HG02840 (cell line): ENCODE measurements at regions not wholly inside any gene's neighbourhood (a gene's known extent, or its start where the extent isn't known, plus 50 kb on each side); places are given as distances from the start of the nearest gene placed in this dataset.
"Not testable (repeated sequence)": the region's sequence is repeated elsewhere in the genome, so short reads cannot be mapped to it uniquely, and the experiment has no call there.

Source experiments
- ATAC-seq: cut with Tn5 transposase; IDR thresholded peaks from one replicate; pipeline ENCODE4 v1.9.1; 2021; ENCODE audit warnings: mild to moderate bottlenecking, moderate library complexity, moderate number of reproducible peaks; ENCODE audit not compliant: unreplicated experiment, low FRiP score

- ATAC-seq, result no peak
Measured at GRCh38 chr5:169531631-169532030, 51.9 kb upstream of the SPDL1 start.

- no peak for ATAC-seq
Measured at GRCh38 chr5:169527863-169528262, 55.7 kb upstream of the SPDL1 start.

GRCh38 chr5:169527066-169527465 is 56.5 kb upstream of the SPDL1 start:
- ATAC-seq, result no peak

GRCh38 chr5:169522851-169523250 is 60.7 kb upstream of the SPDL1 start:
- ATAC-seq, result no peak

- no peak for ATAC-seq
Measured at GRCh38 chr5:169521366-169521983, 62.1 kb upstream of the SPDL1 start.

- no peak for ATAC-seq
Measured at GRCh38 chr5:169519358-169519757, 64.2 kb upstream of the SPDL1 start.

- ATAC-seq, result not testable (repeated sequence)
Measured at GRCh38 chr5:169518779-169519178, 64.8 kb upstream of the SPDL1 start.

- no peak for ATAC-seq
Measured at GRCh38 chr5:169512385-169512784, 71.2 kb upstream of the SPDL1 start.

- no peak for ATAC-seq
Measured at GRCh38 chr5:169511708-169512107, 71.9 kb upstream of the SPDL1 start.

- ATAC-seq, result no peak
Measured at GRCh38 chr5:169507051-169507450, 76.5 kb upstream of the SPDL1 start.

GRCh38 chr5:169503886-169504285 is 79.7 kb upstream of the SPDL1 start:
- no peak for ATAC-seq

GRCh38 chr5:169499990-169500505 is 83.5 kb upstream of the SPDL1 start:
- ATAC-seq, result no peak

GRCh38 chr5:169496878-169497277 is 86.7 kb upstream of the SPDL1 start:
- ATAC-seq, result no peak

- ATAC-seq, result no peak
Measured at GRCh38 chr5:169494941-169495548, 88.5 kb upstream of the SPDL1 start.

- no peak for ATAC-seq
Measured at GRCh38 chr5:169494383-169494935, 89.1 kb upstream of the SPDL1 start.

GRCh38 chr5:169474226-169474625 is 109.3 kb upstream of the SPDL1 start:
- no peak for ATAC-seq

- ATAC-seq, result no peak
Measured at GRCh38 chr5:169472544-169472943, 111.0 kb upstream of the SPDL1 start.

- ATAC-seq, result no peak
Measured at GRCh38 chr5:169471021-169471420, 112.6 kb upstream of the SPDL1 start.

- no peak for ATAC-seq
Measured at GRCh38 chr5:169467041-169467771, 116.4 kb upstream of the SPDL1 start.

- ATAC-seq, result no peak
Measured at GRCh38 chr5:169460896-169461295, 122.7 kb upstream of the SPDL1 start.

- ATAC-seq, result no peak
Measured at GRCh38 chr5:169460123-169460522, 123.5 kb upstream of the SPDL1 start.
